ENCODE measurements at regions not wholly inside any gene's neighbourhood (a gene's known extent, or its start where the extent isn't known, plus 50 kb on each side); places are given as distances from the start of the nearest gene placed in this dataset.

DNA sequence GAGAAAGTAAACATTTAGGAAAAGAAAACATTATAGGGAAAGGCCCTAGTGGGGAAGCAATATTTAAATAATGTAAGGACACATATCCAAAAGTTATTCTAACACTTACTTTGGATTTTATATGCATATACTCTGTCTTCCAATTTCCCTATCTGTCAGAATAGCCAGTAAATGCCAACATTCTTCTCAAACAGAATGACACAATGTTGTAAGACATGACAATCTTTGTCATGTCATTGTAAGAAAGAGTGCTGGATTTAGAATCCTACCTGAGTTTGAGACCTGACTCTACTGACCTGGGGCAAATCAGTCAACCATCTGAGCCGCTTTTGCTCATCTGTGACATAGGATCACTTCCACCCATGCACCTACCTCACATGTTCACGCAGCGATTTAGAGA lies 198.3 kb downstream of the PHLDA1 start:
- TF ChIP-seq, protein P1, sequence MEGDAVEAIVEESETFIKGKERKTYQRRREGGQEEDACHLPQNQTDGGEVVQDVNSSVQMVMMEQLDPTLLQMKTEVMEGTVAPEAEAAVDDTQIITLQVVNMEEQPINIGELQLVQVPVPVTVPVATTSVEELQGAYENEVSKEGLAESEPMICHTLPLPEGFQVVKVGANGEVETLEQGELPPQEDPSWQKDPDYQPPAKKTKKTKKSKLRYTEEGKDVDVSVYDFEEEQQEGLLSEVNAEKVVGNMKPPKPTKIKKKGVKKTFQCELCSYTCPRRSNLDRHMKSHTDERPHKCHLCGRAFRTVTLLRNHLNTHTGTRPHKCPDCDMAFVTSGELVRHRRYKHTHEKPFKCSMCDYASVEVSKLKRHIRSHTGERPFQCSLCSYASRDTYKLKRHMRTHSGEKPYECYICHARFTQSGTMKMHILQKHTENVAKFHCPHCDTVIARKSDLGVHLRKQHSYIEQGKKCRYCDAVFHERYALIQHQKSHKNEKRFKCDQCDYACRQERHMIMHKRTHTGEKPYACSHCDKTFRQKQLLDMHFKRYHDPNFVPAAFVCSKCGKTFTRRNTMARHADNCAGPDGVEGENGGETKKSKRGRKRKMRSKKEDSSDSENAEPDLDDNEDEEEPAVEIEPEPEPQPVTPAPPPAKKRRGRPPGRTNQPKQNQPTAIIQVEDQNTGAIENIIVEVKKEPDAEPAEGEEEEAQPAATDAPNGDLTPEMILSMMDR (IDR thresholded peaks at IDR 0.05) = no peak
- no peak for TF ChIP-seq POLR2A (IDR thresholded peaks at IDR 0.05)

All from thyroid gland (tissue), 4 donors.